PC-9 (cell line): ENCODE measurements at regions not wholly inside any gene's neighbourhood (a gene's known extent, or its start where the extent isn't known, plus 50 kb on each side); places are given as distances from the start of the nearest gene placed in this dataset.

Experiments
- CTCF ChIP-seq: fragments of 200-600 bp; sonication (generic); conservative IDR thresholded peaks from 2 replicates; pipeline ENCODE4 v1.6.1; 2017; ENCODE audit warnings: mixed run types, antibody characterized with exemption, mild to moderate bottlenecking, moderate library complexity
- EZH2 ChIP-seq: fragments of 200-600 bp; sonication (generic); IDR thresholded peaks from 2 replicates; pipeline ENCODE4 v1.8.0; 2017; ENCODE audit warnings: antibody characterized with exemption, low read depth

GRCh38 chr9:24436761-24437160 lies 108.9 kb downstream of the IZUMO3 start:
- TF ChIP-seq CTCF (no peak), EZH2 (no peak)
